HG02981 (cell line): ENCODE measurements at regions not wholly inside any gene's neighbourhood (a gene's known extent, or its start where the extent isn't known, plus 50 kb on each side); places are given as distances from the start of the nearest gene placed in this dataset.
"Not testable (repeated sequence)": the region's sequence is repeated elsewhere in the genome, so short reads cannot be mapped to it uniquely, and the experiment has no call there.

Experiments
- ATAC-seq: cut with Tn5 transposase; IDR thresholded peaks from one replicate; pipeline ENCODE4 v1.9.1; 2021; ENCODE audit warnings: mild to moderate bottlenecking, moderate library complexity; ENCODE audit not compliant: unreplicated experiment

DNA sequence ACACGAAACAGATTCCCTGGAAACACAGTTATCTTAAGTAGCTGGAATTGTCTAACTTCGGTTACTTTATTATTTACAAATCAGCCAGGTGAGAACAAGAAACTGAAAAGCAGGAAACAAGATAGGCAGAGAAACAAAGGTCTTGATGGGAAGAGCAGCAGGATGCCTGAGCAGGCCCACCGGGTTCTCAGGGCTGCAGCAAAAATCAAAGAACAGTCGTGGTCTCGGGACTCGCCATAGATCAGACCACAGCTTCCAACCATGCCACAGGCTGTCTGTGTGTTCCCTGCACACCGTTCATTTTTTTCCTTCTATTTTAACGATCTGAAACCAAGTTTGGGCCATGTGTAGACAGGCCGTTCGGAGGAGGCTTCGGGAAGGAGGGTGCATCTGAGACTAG, 62.7 kb upstream of the SOX11 start:
- not testable (repeated sequence) for ATAC-seq

DNA sequence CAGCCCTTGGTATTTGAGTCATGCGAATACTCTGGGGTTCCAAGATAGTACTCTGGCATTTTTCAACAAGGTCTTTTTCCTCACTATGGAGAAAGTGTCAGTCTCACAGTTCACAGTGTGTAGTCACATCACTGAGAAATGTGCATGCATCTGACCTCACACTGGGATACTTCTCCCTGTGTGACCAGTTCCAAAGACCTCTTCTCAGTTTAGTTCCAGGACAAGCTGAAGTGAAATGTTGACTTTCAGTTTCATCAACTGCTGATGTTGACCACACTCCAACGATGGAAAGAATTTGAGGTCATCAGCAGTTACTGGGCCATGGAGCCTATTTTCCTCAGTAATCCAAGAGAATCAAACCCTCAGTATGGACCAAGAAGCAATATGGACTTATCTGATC, 55.1 kb upstream of the SOX11 start:
- ATAC-seq: not testable (repeated sequence)
